HL-60 (cell line): ENCODE measurements at regions not wholly inside any gene's neighbourhood (a gene's known extent, or its start where the extent isn't known, plus 50 kb on each side); places are given as distances from the start of the nearest gene placed in this dataset.

Source experiments
- CTCF ChIP-seq: IDR thresholded peaks from one replicate; pipeline ENCODE4 v1.5.1; 2011; ENCODE audit warnings: low read length, control low read depth, inconsistent platforms; ENCODE audit not compliant: insufficient read depth
- POLR2AphosphoS5 ChIP-seq: IDR thresholded peaks from 2 replicates; pipeline ENCODE4 v1.6.1; 2012; ENCODE audit warnings: low read depth
- REST ChIP-seq: IDR thresholded peaks from 2 replicates; pipeline ENCODE4 v1.6.1; 2012; ENCODE audit warnings: low read depth; ENCODE audit not compliant: insufficient replicate concordance

- TF ChIP-seq POLR2AphosphoS5: no peak
- TF ChIP-seq CTCF: no peak
- no peak for TF ChIP-seq REST
These were observed 122.8 kb upstream of the RAB4A start for GRCh38 chr1:229148041-229148671.
